ENCODE measurements at regions not wholly inside any gene's neighbourhood (a gene's known extent, or its start where the extent isn't known, plus 50 kb on each side); places are given as distances from the start of the nearest gene placed in this dataset.

GRCh38 chr1:199319341-199319740 lies 680.5 kb downstream of the PTPRC start:
- no peak for ATAC-seq

GRCh38 chr1:199322278-199322677 lies 683.4 kb downstream of the PTPRC start:
- TF ChIP-seq PATZ1 (CRISPR knock-in tag; IDR thresholded peaks at IDR 0.05; ENCODE audit: borderline replicate concordance) (no peak), ZNF70 (CRISPR knock-in tag; IDR thresholded peaks at IDR 0.05) (no peak), CSDC2 (CRISPR knock-in tag; IDR thresholded peaks at IDR 0.05) (no peak), TSHZ2 (CRISPR knock-in tag; IDR thresholded peaks at IDR 0.05) (no peak), ZNF8 (CRISPR knock-in tag; IDR thresholded peaks at IDR 0.05) (no peak), ISL1 (CRISPR knock-in tag; IDR thresholded peaks at IDR 0.05) (no peak), POU6F1 (CRISPR knock-in tag; IDR thresholded peaks at IDR 0.05; ENCODE audit: borderline replicate concordance, low read depth) (no peak), GLIS3 (CRISPR knock-in tag; IDR thresholded peaks at IDR 0.05) (no peak), PPARA (CRISPR knock-in tag; IDR thresholded peaks at IDR 0.05; ENCODE audit: borderline replicate concordance) (no peak), BACH2 (CRISPR knock-in tag; IDR thresholded peaks at IDR 0.05; ENCODE audit: borderline replicate concordance) (no peak), TCF4 (CRISPR knock-in tag; IDR thresholded peaks at IDR 0.05; ENCODE audit: borderline replicate concordance) (no peak), ZC3H10 (CRISPR knock-in tag; IDR thresholded peaks at IDR 0.05) (no peak), RARB (CRISPR knock-in tag; IDR thresholded peaks at IDR 0.05) (no peak), CSRNP3 (CRISPR knock-in tag; IDR thresholded peaks at IDR 0.05) (no peak), SNAI2 (CRISPR knock-in tag; IDR thresholded peaks at IDR 0.05) (no peak), CREB5 (CRISPR knock-in tag; IDR thresholded peaks at IDR 0.05; ENCODE audit: low read depth) (no peak), ESRRG (CRISPR knock-in tag; IDR thresholded peaks at IDR 0.05) (no peak)
- no peak for ATAC-seq

More at GRCh38 chr1:199319341-199319740, 680.5 kb downstream of the PTPRC start:
- TF ChIP-seq OSR1 (CRISPR knock-in tag; IDR thresholded peaks at IDR 0.05) = no peak
- no peak for TF ChIP-seq TCF4 (CRISPR knock-in tag; IDR thresholded peaks at IDR 0.05; ENCODE audit: borderline replicate concordance)
- no peak for TF ChIP-seq PATZ1 (CRISPR knock-in tag; IDR thresholded peaks at IDR 0.05; ENCODE audit: borderline replicate concordance)
- no peak for TF ChIP-seq BACH2 (CRISPR knock-in tag; IDR thresholded peaks at IDR 0.05; ENCODE audit: borderline replicate concordance)
- no peak for TF ChIP-seq CREB5 (CRISPR knock-in tag; IDR thresholded peaks at IDR 0.05; ENCODE audit: low read depth)
- TF ChIP-seq POU6F1 (CRISPR knock-in tag; IDR thresholded peaks at IDR 0.05; ENCODE audit: borderline replicate concordance, low read depth) = no peak
- no peak for TF ChIP-seq ARNTL (CRISPR knock-in tag; IDR thresholded peaks at IDR 0.05; ENCODE audit: borderline replicate concordance, low read depth)
- TF ChIP-seq ESRRG (CRISPR knock-in tag; IDR thresholded peaks at IDR 0.05) = no peak
